ENCODE measurements at regions not wholly inside any gene's neighbourhood (a gene's known extent, or its start where the extent isn't known, plus 50 kb on each side); places are given as distances from the start of the nearest gene placed in this dataset.
A peak's percentile ranks its signal among the peaks of the same experiment; 100 is the strongest.

DNA sequence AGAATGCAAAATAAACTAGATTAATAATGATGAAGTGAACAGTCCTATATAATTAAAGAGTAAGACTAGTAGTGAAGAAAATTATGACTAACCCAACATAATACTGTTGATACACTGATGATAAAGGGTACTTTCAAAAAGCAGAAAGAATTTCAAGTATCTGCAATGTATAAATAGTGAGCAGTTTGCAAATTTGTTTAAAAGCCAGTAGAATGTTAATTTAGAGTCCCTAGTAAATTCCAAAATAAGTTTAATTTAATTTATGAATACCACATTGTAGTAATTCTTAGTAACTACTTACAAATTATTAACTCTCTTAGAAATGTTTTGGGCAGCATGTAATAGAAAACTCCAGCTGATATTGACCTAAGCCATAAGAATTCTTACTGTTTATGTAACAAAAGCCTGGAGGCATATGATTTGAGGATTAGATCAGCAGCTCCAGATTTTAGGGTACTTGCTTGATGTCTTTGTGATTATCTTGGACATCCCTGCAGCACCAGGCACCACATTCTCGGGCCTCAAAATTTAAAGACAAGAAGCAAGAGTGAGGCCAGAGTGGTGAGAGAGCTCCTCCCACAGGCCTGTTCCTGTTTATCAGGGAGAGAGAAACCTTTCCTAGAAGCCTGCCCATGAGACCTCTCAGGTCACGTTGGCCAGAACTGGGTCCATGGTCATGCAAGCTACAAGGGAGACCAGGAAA is 67.6 kb upstream of the TDRD3 start:
- ChIA-PET CTCF (interaction anchor here (0.6 to 2.9 kb wide), 10 partner anchors 10 to 745 kb away, joined by 3 to 16 read pairs (median 3); no protein-coding TSS in a partner anchor), POLR2A (no interaction called here)
- no peak overlapping the region for H3K4me3 ChIP-seq (ENCODE audit: low read depth, low read length)
- DNase-seq (ENCODE audit: low read depth, low spot score), result no peak
- peak; percentile 36 for TF ChIP-seq CTCF (IDR thresholded peaks at IDR 0.05; ENCODE audit: insufficient read depth, low read length, missing control alignments)

DNA sequence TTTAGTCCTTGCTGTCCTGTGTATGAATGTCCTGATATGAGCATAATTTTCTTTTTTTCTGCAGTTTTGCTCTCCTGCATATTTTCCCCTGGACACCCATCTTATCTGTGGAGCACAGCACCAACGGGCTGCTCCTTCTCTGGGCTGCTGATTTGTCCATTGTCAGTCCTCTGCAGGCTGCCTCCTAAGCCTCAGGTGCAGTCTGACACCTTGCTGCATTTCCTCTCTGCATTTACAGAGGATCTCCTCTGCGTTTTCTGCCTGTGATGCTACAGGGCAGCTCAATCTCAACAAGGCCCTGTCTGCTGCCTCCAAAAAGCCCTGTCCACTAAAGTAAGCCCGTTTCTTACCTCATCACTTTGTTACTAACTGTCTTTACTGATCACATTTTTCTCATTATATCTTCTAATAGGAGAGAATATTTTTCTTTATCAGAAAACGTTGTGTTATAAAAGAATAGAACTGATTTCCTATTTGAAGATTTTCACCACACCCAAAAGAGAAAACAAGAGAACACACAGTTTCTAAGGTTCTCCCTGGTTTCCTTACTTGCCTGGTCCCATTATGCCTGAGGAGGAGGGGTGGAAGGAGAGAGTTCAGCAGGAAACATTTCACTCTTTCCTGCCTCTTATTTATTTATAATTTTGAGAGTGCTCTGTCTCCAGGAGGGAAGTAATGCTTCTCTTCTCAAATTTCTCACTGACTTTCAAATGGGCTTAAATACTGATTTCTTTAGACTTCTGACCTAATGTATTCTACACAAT is 65.6 kb upstream of the TDRD3 start:
- H3K4me3 ChIP-seq (ENCODE audit: low read depth, low read length), result no peak overlapping the region
- TF ChIP-seq CTCF (IDR thresholded peaks at IDR 0.05; ENCODE audit: insufficient read depth, low read length, missing control alignments), result no peak
- ChIA-PET POLR2A (no interaction called here), CTCF (interaction anchor here (0.9 to 1.0 kb wide), 3 partner anchors 18 to 940 kb away, joined by 3 read pairs; no protein-coding TSS in a partner anchor)
- no peak for DNase-seq (ENCODE audit: low read depth, low spot score)

- no peak for TF ChIP-seq CTCF (IDR thresholded peaks at IDR 0.05; ENCODE audit: insufficient read depth, low read length, missing control alignments)
- DNase-seq (ENCODE audit: low read depth, low spot score), result no peak
- POLR2A ChIA-PET, result no interaction called here
- CTCF ChIA-PET, result interaction anchor here (0.9 to 1.2 kb wide), 3 partner anchors 17 to 942 kb away, joined by 3 to 4 read pairs (median 3); no protein-coding TSS in a partner anchor
- H3K4me3 ChIP-seq (ENCODE audit: low read depth, low read length), result no peak overlapping the region
These were observed 64.3 kb upstream of the TDRD3 start for GRCh38 chr13:60332682-60333081.

- ChIA-PET CTCF (interaction anchor here (0.9 to 1.3 kb wide), 5 partner anchors 9 to 656 kb away, joined by 3 to 6 read pairs (median 3); no protein-coding TSS in a partner anchor), POLR2A (no interaction called here)
- H3K4me3 ChIP-seq (ENCODE audit: low read depth, low read length), result no peak overlapping the region
- no peak for TF ChIP-seq CTCF (IDR thresholded peaks at IDR 0.05; ENCODE audit: insufficient read depth, low read length, missing control alignments)
- DNase-seq (ENCODE audit: low read depth, low spot score), result no peak
These were observed 62.7 kb upstream of the TDRD3 start for GRCh38 chr13:60334310-60334709.

DNA sequence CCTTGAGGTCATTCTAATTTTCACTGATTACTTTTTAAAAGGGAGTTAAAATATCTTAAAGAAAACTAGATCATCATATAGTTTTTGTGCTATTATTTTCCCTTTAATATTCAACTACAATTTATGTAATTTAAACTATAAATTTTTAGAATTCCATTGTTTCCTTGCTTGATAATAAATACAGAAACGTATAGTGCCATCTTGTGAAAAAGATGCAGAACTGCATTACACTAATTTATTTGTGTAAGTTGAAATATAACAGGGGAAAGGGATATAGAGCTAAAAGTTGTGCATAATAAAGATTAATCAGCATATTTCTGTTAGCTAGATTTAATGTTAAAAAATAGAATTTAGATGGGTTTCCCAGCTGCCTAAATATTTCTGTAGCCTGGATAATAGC is 61.5 kb upstream of the TDRD3 start:
- H3K4me3 ChIP-seq (ENCODE audit: low read depth, low read length), result no peak overlapping the region
- peak; percentile 14 for TF ChIP-seq CTCF (IDR thresholded peaks at IDR 0.05; ENCODE audit: insufficient read depth, low read length, missing control alignments)
- POLR2A ChIA-PET, result no interaction called here
- CTCF ChIA-PET, result interaction anchor here (0.7 to 1.8 kb wide), 13 partner anchors 9 to 944 kb away, joined by 3 to 8 read pairs (median 4); no protein-coding TSS in a partner anchor
- no peak for DNase-seq (ENCODE audit: low read depth, low spot score)

GRCh38 chr13:60338754-60339153 is 58.3 kb upstream of the TDRD3 start:
- ChIA-PET POLR2A (no interaction called here), CTCF (interaction anchor here (0.7 to 3.7 kb wide), 3 partner anchors 9 to 657 kb away, joined by 3 to 9 read pairs (median 3); no protein-coding TSS in a partner anchor)

More at GRCh38 chr13:60338754-60339153, 58.3 kb upstream of the TDRD3 start:
- TF ChIP-seq CTCF (IDR thresholded peaks at IDR 0.05; ENCODE audit: insufficient read depth, low read length, missing control alignments), result no peak
- no peak for DNase-seq (ENCODE audit: low read depth, low spot score)
- H3K4me3 ChIP-seq (ENCODE audit: low read depth, low read length), result no peak overlapping the region
